HepG2 (cell line): ENCODE measurements at regions not wholly inside any gene's neighbourhood (a gene's known extent, or its start where the extent isn't known, plus 50 kb on each side); places are given as distances from the start of the nearest gene placed in this dataset.

Experiments
- BRD4 ChIP-seq: sonication (generic); formaldehyde crosslinking; IDR thresholded peaks from 2 replicates; pipeline ENCODE4 v1.4.0; 2020; ENCODE audit warnings: missing genetic modification reagents
- CTCF ChIP-seq: sonication (generic); formaldehyde crosslinking; IDR thresholded peaks from 2 replicates; pipeline ENCODE4 v1.5.0; 2020; ENCODE audit warnings: mild to moderate bottlenecking, missing genetic modification reagents, moderate library complexity
- JDP2 ChIP-seq: sonication (generic); formaldehyde crosslinking; IDR thresholded peaks from 2 replicates; pipeline ENCODE4 v1.8.1; 2022; ENCODE audit warnings: missing genetic modification reagents, borderline replicate concordance
- JUN ChIP-seq: sonication (generic); formaldehyde crosslinking; IDR thresholded peaks from 2 replicates; pipeline ENCODE4 v1.4.0; 2020; ENCODE audit warnings: mild to moderate bottlenecking, missing genetic modification reagents
- PBX3 ChIP-seq: sonication (generic); formaldehyde crosslinking; IDR thresholded peaks from 2 replicates; pipeline ENCODE4 v1.8.1; 2023; ENCODE audit warnings: missing genetic modification reagents, inconsistent platforms, borderline replicate concordance
- POGK ChIP-seq: sonication (generic); formaldehyde crosslinking; conservative IDR thresholded peaks from 2 replicates; pipeline ENCODE4 v1.8.0; 2022; ENCODE audit warnings: mild to moderate bottlenecking, moderate library complexity, missing genetic modification reagents
- REST ChIP-seq, 2 experiments: IDR thresholded peaks; 2 replicates each; pipeline ENCODE4 v1.6.1; 2011 to 2012; ENCODE audit warnings: low read length in 2 of 2, borderline replicate concordance in 1 of 2, low read depth in 1 of 2, mild to moderate bottlenecking in 1 of 2, moderate library complexity in 1 of 2
- RFX5 ChIP-seq: IDR thresholded peaks from 2 replicates; pipeline ENCODE4 v1.6.1; 2011; ENCODE audit warnings: low read depth, low read length, improper control_type of control experiment
- SP2 ChIP-seq: sonication (generic); formaldehyde crosslinking; IDR thresholded peaks from 2 replicates; pipeline ENCODE4 v1.5.1; 2020; ENCODE audit warnings: mild to moderate bottlenecking, missing genetic modification reagents
- TIGD3 ChIP-seq: sonication (generic); formaldehyde crosslinking; IDR thresholded peaks from 2 replicates; pipeline ENCODE4 v1.5.1; 2020; ENCODE audit warnings: mild to moderate bottlenecking, missing genetic modification reagents, borderline replicate concordance
- TRIM24 ChIP-seq: sonication (generic); formaldehyde crosslinking; IDR thresholded peaks from 2 replicates; pipeline ENCODE4 v1.8.0; 2022; ENCODE audit warnings: mild to moderate bottlenecking, missing genetic modification reagents
- ZKSCAN1 ChIP-seq: fragments of 150-350 bp; IDR thresholded peaks from 2 replicates; pipeline ENCODE4 v1.6.1; 2014; ENCODE audit warnings: low read length
- ZNF124 ChIP-seq: sonication (generic); formaldehyde crosslinking; IDR thresholded peaks from 2 replicates; pipeline ENCODE4 v1.4.0; 2020; ENCODE audit warnings: missing genetic modification reagents
- ZNF660 ChIP-seq: sonication (generic); formaldehyde crosslinking; IDR thresholded peaks from 2 replicates; pipeline ENCODE4 v1.5.1; 2020; ENCODE audit warnings: mild to moderate bottlenecking, low read depth, missing genetic modification reagents, borderline replicate concordance

GRCh38 chr6:106735136-106735633 lies 105.8 kb downstream of the QRSL1 start:
- no peak for TF ChIP-seq JUN
- TF ChIP-seq TIGD3: no peak
- TF ChIP-seq ZKSCAN1: no peak
- no peak for TF ChIP-seq RFX5
- no peak for TF ChIP-seq JDP2 (CRISPR knock-in tag)
- TF ChIP-seq TRIM24 (CRISPR knock-in tag): no peak
- no peak for TF ChIP-seq ZNF124 (CRISPR knock-in tag)
- no peak for TF ChIP-seq PBX3 (CRISPR knock-in tag)
- TF ChIP-seq ZNF660: no peak
- no peak for TF ChIP-seq CTCF (CRISPR knock-in tag)
- no peak for TF ChIP-seq BRD4 (CRISPR knock-in tag)
- no peak for TF ChIP-seq POGK (CRISPR knock-in tag)
- TF ChIP-seq SP2 (CRISPR knock-in tag): no peak
- no peak for TF ChIP-seq REST (IDR thresholded peaks at IDR 0.05; ENCODE audit: borderline replicate concordance in 1 of 2, low read depth in 1 of 2, low read length in 2 of 2)
